Gastrocnemius medialis (tissue), 4 donors: ENCODE measurements at regions not wholly inside any gene's neighbourhood (a gene's known extent, or its start where the extent isn't known, plus 50 kb on each side); places are given as distances from the start of the nearest gene placed in this dataset.
"Not testable (repeated sequence)": the region's sequence is repeated elsewhere in the genome, so short reads cannot be mapped to it uniquely, and the experiment has no call there.

Experiments used
- ATAC-seq, 2 donors: fragments of 150-250 bp; one replicate each; pipeline ENCODE4 v1.9.1; 2016
- DNase-seq, 2 donors: peaks; one replicate each; pipeline ENCODE4 v3.0.0-alpha.2; 2019
- H3K27ac ChIP-seq, 4 donors: fragments of 200-600 bp; sonication (generic); 1 replicate in 1 of 4; 2 replicates in 3 of 4; pipeline ENCODE4 v1.5.1; 2016 to 2018; ENCODE audit warnings: mild to moderate bottlenecking in 2 of 4, moderate library complexity in 1 of 4
- H3K27me3 ChIP-seq, 3 donors: fragments of 200-600 bp; sonication (generic) in 2 of 3; 1 replicate in 1 of 3; 2 replicates in 2 of 3; pipeline versions ENCODE4 v1.5.1 to v1.6.0; 2016 to 2019; ENCODE audit warnings: mild to moderate bottlenecking in 1 of 3, moderate library complexity in 1 of 3
- H3K36me3 ChIP-seq, 2 donors: fragments of 200-600 bp; sonication (generic) in 1 of 2; one replicate each; pipeline ENCODE4 v1.5.1; 2017 to 2018
- H3K4me1 ChIP-seq, 2 donors: fragments of 200-600 bp; sonication (generic) in 1 of 2; one replicate each; pipeline ENCODE4 v1.5.1; 2016 to 2017; ENCODE audit warnings: mild to moderate bottlenecking in 2 of 2
- H3K4me3 ChIP-seq, 4 donors: fragments of 200-600 bp; sonication (generic) in 3 of 4; 1 replicate in 1 of 4; 2 replicates in 3 of 4; pipeline ENCODE4 v1.5.1; 2016 to 2019; ENCODE audit warnings: mild to moderate bottlenecking in 2 of 4
- H3K9me3 ChIP-seq, 3 donors: fragments of 200-600 bp; sonication (generic) in 2 of 3; 1 replicate in 1 of 3; 2 replicates in 2 of 3; pipeline ENCODE4 v1.5.1; 2016 to 2019
- CTCF ChIP-seq, 5 experiments: fragments of 450-650 bp in 3 of 5; fragments of 200-600 bp in 2 of 5; sonication (generic) in 2 of 5; IDR thresholded peaks in 4 of 5; conservative IDR thresholded peaks in 1 of 5; 1 replicate in 4 of 5; 2 replicates in 1 of 5; pipeline ENCODE4 v1.5.1; 2016 to 2019; ENCODE audit warnings: antibody characterized with exemption in 5 of 5, mild to moderate bottlenecking in 3 of 5, moderate library complexity in 3 of 5
- POLR2A ChIP-seq, 2 donors: fragments of 450-650 bp; IDR thresholded peaks; one replicate each; pipeline ENCODE4 v1.6.1; 2017; ENCODE audit warnings: antibody characterized with exemption in 2 of 2, mild to moderate bottlenecking in 2 of 2, moderate library complexity in 2 of 2
- in situ Hi-C, 4 donors: fragments of 200-750 bp; cut with MboI; loops; one replicate each; pipeline versions ENCODE4 v1.15.0 to v1.8.0; 2017; ENCODE audit warnings: low sequenced_read_pairs in 4 of 4
- intact Hi-C: fragments of 100-400 bp; cut with DNase I; formaldehyde crosslinking; loops from one replicate; pipeline ENCODE4 v1.15.1; 2023; ENCODE audit warnings: low total_unique reads

DNA sequence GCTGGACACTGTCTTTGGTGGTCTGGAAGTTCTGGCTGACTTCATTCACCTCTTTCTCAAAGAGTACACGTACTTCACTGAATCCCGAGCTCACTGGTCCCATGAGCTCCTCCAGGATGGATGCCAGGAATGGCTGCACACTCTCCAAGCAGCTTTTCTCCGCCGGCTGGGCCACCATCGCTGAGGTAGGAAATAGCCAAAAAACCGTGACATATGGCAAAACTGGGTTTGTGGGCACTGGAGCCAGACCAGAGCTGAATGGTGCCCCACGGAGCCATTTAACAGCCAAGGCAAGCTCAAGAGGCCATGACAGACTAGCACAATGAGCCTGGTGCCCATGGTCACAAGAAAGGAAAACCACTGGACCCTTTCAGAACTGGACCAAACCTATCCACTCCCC, 64.0 kb upstream of the EDEM3 start:
- no peak overlapping the region for H3K4me3 ChIP-seq
- no peaks in the 10 kb centered on the region for H3K36me3 ChIP-seq
- TF ChIP-seq POLR2A (IDR thresholded peaks at IDR 0.05) (no peak), CTCF (IDR thresholded peaks at IDR 0.05 in 4 of 5, conservative IDR thresholded peaks at IDR 0.05 in 1 of 5) (no peak)
- H3K4me1 ChIP-seq = peaks cover 21 to 28% of the 10 kb centered on the region in 2 donors
- no peaks in the 10 kb centered on the region for H3K27me3 ChIP-seq
- no peak overlapping the region for H3K27ac ChIP-seq
- DNase-seq (no peak), ATAC-seq (no peak)
- intact Hi-C loops = no loop called here
- no peaks in the 10 kb centered on the region for H3K9me3 ChIP-seq
- in situ Hi-C loops = no loop called here

DNA sequence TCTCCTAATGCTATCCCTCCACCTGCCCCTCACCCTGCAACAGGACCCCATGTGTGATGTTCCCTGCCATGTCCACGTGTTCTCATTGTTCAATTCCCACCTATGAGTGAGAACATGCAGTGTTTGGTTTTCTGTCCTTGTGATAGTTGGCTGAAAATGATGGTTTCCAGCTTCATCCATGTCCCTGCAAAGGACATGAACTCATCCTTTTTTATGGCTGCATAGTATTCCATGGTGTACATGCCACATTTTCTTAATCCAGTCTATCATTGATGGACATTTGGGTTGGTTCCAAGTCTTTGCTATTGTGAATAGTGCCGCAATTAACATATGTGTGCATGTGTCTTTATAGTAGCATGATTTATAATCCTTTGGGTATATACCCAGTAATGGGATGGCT, 62.3 kb upstream of the EDEM3 start:
- H3K4me3 ChIP-seq, intact Hi-C loops, ATAC-seq, H3K9me3 ChIP-seq, H3K27me3 ChIP-seq, in situ Hi-C loops, H3K27ac ChIP-seq, H3K36me3 ChIP-seq, DNase-seq: not testable (repeated sequence)
- peaks cover 11 to 13% of the 10 kb centered on the region in 2 donors for H3K4me1 ChIP-seq

- no peak for TF ChIP-seq POLR2A (IDR thresholded peaks at IDR 0.05)
- no peak for TF ChIP-seq CTCF (IDR thresholded peaks at IDR 0.05 in 4 of 5, conservative IDR thresholded peaks at IDR 0.05 in 1 of 5)
- DNase-seq = no peak
- intact Hi-C loops = no loop called here
- H3K27me3 ChIP-seq = no peaks in the 10 kb centered on the region
- H3K4me1 ChIP-seq = peaks cover 16 to 18% of the 10 kb centered on the region in 2 donors
- no peaks in the 10 kb centered on the region for H3K36me3 ChIP-seq
- no peak overlapping the region for H3K4me3 ChIP-seq
- no peaks in the 10 kb centered on the region for H3K9me3 ChIP-seq
- ATAC-seq = no peak
- peak overlapping the region in 2 of 4 donors; percentile 81 to 87 for H3K27ac ChIP-seq
- in situ Hi-C loops = no loop called here
Measured at GRCh38 chr1:184813528-184814089, 59.0 kb upstream of the EDEM3 start.

DNA sequence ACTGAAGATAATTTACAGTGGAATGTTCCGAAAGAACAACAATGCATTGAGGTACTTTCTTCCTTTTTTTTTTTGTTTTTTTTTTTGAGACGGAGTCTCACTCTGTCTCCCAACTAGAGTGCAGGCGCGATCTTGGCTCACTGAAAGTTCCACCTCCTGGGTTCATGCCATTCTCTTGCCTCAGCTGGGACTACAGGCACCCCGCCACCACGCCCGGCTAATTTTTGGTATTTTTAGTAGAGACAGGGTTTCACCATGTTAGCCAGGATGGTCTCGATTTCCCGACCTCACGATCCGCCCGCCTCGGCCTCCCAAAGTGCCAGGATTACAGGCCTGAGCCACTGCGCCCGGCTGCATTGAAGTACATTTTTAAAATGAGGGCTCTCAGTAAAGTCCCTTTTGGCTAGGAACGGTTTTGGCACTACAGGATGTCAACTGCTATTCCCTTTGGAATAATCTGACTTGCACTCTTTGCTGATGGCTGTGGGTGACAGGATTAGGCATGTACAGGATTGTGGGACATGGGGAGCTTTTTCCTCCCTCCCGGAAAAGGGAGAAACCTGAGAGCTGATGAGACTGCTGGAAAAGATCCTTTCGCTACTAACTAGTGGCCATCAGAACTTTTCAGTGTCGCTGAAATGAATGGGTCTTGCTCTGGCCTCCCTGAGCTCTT, 56.9 kb upstream of the EDEM3 start:
- H3K36me3 ChIP-seq = no peaks in the 10 kb centered on the region
- H3K27ac ChIP-seq = peak overlapping the region; percentile 77 to 87 (median 82)
- ATAC-seq (peak; percentile 72 to 76), DNase-seq (peak; percentile 40 to 66)
- no peaks in the 10 kb centered on the region for H3K9me3 ChIP-seq
- H3K4me1 ChIP-seq = peaks cover 16 to 18% of the 10 kb centered on the region in 2 donors
- TF ChIP-seq CTCF (IDR thresholded peaks at IDR 0.05 in 4 of 5, conservative IDR thresholded peaks at IDR 0.05 in 1 of 5) = no peak
- TF ChIP-seq POLR2A (IDR thresholded peaks at IDR 0.05) = no peak
- peak overlapping the region; percentile 17 to 27 (median 24) for H3K4me3 ChIP-seq
- in situ Hi-C loops (no loop called here), intact Hi-C loops (no loop called here)
- H3K27me3 ChIP-seq = no peaks in the 10 kb centered on the region

DNA sequence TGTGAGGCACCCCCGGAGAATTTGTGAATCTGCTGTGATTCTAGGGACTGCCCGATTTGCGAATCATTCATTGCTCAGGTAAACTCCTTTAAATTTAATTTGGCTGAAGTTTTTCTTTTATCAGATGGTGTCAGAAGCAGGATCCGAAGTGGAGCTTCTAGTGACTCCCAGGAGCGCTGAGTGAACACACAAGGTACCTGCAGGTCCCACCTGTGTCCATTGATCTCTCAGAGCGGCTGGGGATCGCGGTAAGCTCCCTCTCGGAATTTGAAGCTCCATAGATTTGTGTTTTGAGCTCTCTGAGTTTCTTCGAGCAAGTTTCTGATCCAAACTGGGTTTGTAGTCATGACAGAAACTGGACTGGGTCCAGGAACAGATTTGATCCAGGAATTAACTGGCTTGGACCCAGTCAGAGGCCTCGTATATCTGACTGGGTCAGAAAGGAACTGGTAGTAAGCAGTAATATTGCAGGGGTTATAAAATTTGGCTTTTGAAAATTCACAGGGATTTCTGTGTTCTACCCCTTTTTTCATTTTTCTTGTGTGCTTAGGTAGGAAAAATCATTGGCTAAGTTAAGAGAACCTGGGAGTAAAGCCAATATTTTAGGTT, 56.2 kb upstream of the EDEM3 start:
- ATAC-seq (no peak), DNase-seq (no peak)
- in situ Hi-C loops (no loop called here), intact Hi-C loops (no loop called here)
- peak overlapping the region; percentile 77 to 87 (median 82) for H3K27ac ChIP-seq
- no peaks in the 10 kb centered on the region for H3K36me3 ChIP-seq
- H3K27me3 ChIP-seq = no peaks in the 10 kb centered on the region
- no peaks in the 10 kb centered on the region for H3K9me3 ChIP-seq
- no peak for TF ChIP-seq POLR2A (IDR thresholded peaks at IDR 0.05)
- no peak for TF ChIP-seq CTCF (IDR thresholded peaks at IDR 0.05 in 4 of 5, conservative IDR thresholded peaks at IDR 0.05 in 1 of 5)
- H3K4me3 ChIP-seq = peak overlapping the region in 2 of 4 donors; percentile 24 to 27
- H3K4me1 ChIP-seq = peaks cover 20 to 26% of the 10 kb centered on the region in 2 donors
